ENCODE measurements at regions not wholly inside any gene's neighbourhood (a gene's known extent, or its start where the extent isn't known, plus 50 kb on each side); places are given as distances from the start of the nearest gene placed in this dataset.

GRCh38 chr6:63410435-63411426 is 90.9 kb upstream of the LGSN start:
- POLR2A ChIA-PET = no interaction called here
- no peak for FAIRE-seq
- H3K27ac ChIP-seq = no peak overlapping the region
- H3K4me2 ChIP-seq = no peak overlapping the region
- H3K4me1 ChIP-seq = peaks cover 3% of the 10 kb centered on the region; the same call in 1 of the 3 replicates
- H3K9me3 ChIP-seq = peaks cover 4% of the 10 kb centered on the region; the same call in 1 of the 3 replicates
- ATAC-seq = no peak
- no peak for DNase-seq (ENCODE audit: low read depth in 1 of 2, low spot score in 1 of 2)
- no peak for TF ChIP-seq ZSCAN20 (CRISPR knock-in tag; IDR thresholded peaks at IDR 0.05)
- TF ChIP-seq NFE2L2 (conservative IDR thresholded peaks at IDR 0.05; ENCODE audit: low read length) = no peak
- TF ChIP-seq BHLHE40 (IDR thresholded peaks at IDR 0.05; ENCODE audit: low read depth, low read length) = no peak
- TF ChIP-seq TP53 (CRISPR knock-in tag; IDR thresholded peaks at IDR 0.05) = no peak
- TF ChIP-seq MYC (IDR thresholded peaks at IDR 0.05; ENCODE audit: borderline replicate concordance, low read length) = no peak
- no peak for TF ChIP-seq CTCF (IDR thresholded peaks at IDR 0.05)
- TF ChIP-seq SREBF2 (IDR thresholded peaks at IDR 0.05) = no peak
- no peak for TF ChIP-seq CBX2 (IDR thresholded peaks at IDR 0.05; ENCODE audit: borderline replicate concordance, low read depth)
- TF ChIP-seq ESRRA (IDR thresholded peaks at IDR 0.05; ENCODE audit: borderline replicate concordance, low read length) = no peak
- no peak for TF ChIP-seq JUNB (IDR thresholded peaks at IDR 0.05)
- TF ChIP-seq NR3C1 (IDR thresholded peaks at IDR 0.05) = no peak
- no peak for TF ChIP-seq POLR2AphosphoS2 (conservative IDR thresholded peaks at IDR 0.05; ENCODE audit: low read length)
- TF ChIP-seq HES2 (IDR thresholded peaks at IDR 0.05) = no peak
- TF ChIP-seq SMC3 (IDR thresholded peaks at IDR 0.05) = no peak
- no peak for TF ChIP-seq HDAC2 (IDR thresholded peaks at IDR 0.05)
- TF ChIP-seq RNF2 (IDR thresholded peaks at IDR 0.05; ENCODE audit: borderline replicate concordance, low read depth) = no peak
- TF ChIP-seq CHD4 (IDR thresholded peaks at IDR 0.05; ENCODE audit: borderline replicate concordance) = no peak
- no peak for TF ChIP-seq EHMT2 (IDR thresholded peaks at IDR 0.05; ENCODE audit: low read depth)
- no peak overlapping the region for H3K4me3 ChIP-seq
- WGBS (ENCODE audit: missing lambda C conversion rate) = 85% methylated on average over 6 of the region's 6 CpGs
- CTCF ChIA-PET = interaction anchor here (1.2 kb wide), 1 partner anchor 31 kb away, joined by 3 read pairs; no protein-coding TSS in a partner anchor

GRCh38 chr6:63415286-63415685 is 95.5 kb upstream of the LGSN start:
- CTCF ChIA-PET = no interaction called here
- FAIRE-seq = no peak

More at GRCh38 chr6:63415286-63415685, 95.5 kb upstream of the LGSN start:
- Histone ChIP-seq H3K4me2 (no peak overlapping the region), H3K4me1 (peaks cover 12% of the 10 kb centered on the region; the same call in 2 of the 3 replicates), H3K27ac (no peak overlapping the region), H3K9me3 (no peaks in the 10 kb centered on the region), H3K4me3 (no peak overlapping the region)
- POLR2A ChIA-PET = no interaction called here
- TF ChIP-seq EP300 (IDR thresholded peaks at IDR 0.05) (no peak), MYC (IDR thresholded peaks at IDR 0.05; ENCODE audit: borderline replicate concordance, low read length) (no peak), NR3C1 (IDR thresholded peaks at IDR 0.05) (no peak), ZFP36 (IDR thresholded peaks at IDR 0.05; ENCODE audit: borderline replicate concordance, partially characterized antibody) (no peak), HOXB5 (CRISPR knock-in tag; IDR thresholded peaks at IDR 0.05) (no peak), FOSL2 (IDR thresholded peaks at IDR 0.05) (no peak), FOSL2 (CRISPR knock-in tag; IDR thresholded peaks at IDR 0.05) (no peak), PBX3 (IDR thresholded peaks at IDR 0.05) (no peak), HMGXB4 (CRISPR knock-in tag; IDR thresholded peaks at IDR 0.05; ENCODE audit: borderline replicate concordance) (no peak), ELK1 (IDR thresholded peaks at IDR 0.05; ENCODE audit: low read depth, low read length) (no peak), HES2 (IDR thresholded peaks at IDR 0.05) (no peak), SREBF2 (IDR thresholded peaks at IDR 0.05) (no peak), TP53 (CRISPR knock-in tag; IDR thresholded peaks at IDR 0.05) (no peak), RCOR1 (IDR thresholded peaks at IDR 0.05; ENCODE audit: low read depth, low read length) (no peak), ZSCAN20 (CRISPR knock-in tag; IDR thresholded peaks at IDR 0.05) (no peak), TFCP2L1 (CRISPR knock-in tag; IDR thresholded peaks at IDR 0.05) (no peak), RNF2 (IDR thresholded peaks at IDR 0.05; ENCODE audit: borderline replicate concordance, low read depth) (no peak), SMC3 (IDR thresholded peaks at IDR 0.05) (no peak), MAFK (IDR thresholded peaks at IDR 0.05; ENCODE audit: partially characterized antibody) (no peak)
- ATAC-seq (no peak), DNase-seq (ENCODE audit: low read depth in 1 of 2, low spot score in 1 of 2) (no peak)
- 96% methylated on average over 4 of the region's 4 CpGs for WGBS (ENCODE audit: missing lambda C conversion rate)

All from A549 (cell line).